PC-3 (cell line): ENCODE measurements at regions not wholly inside any gene's neighbourhood (a gene's known extent, or its start where the extent isn't known, plus 50 kb on each side); places are given as distances from the start of the nearest gene placed in this dataset.

Experiments used
- ATAC-seq: fragments of 200-7000 bp; cut with Tn5 transposase; 2 replicates; pipeline ENCODE4 v1.9.1; 2020; ENCODE audit warnings: mild to moderate bottlenecking, moderate library complexity
- BruUV-seq: library from RNA; stranded (reverse); fragments of 400-500 nt; replicated peaks from 2 replicates; lab custom pipeline; 2021; lab: Mats Ljungman, UMichigan
- CTCF ChIA-PET: fragments of 300-600 bp; sonication (Branson Sonifier 250); formaldehyde crosslinking; loops from one replicate; lab custom pipeline; 2022; ENCODE audit warnings: antibody characterized with exemption; lab: Charles Lee
- POLR2A ChIA-PET: fragments of 300-600 bp; sonication (Branson Sonifier 250); formaldehyde crosslinking; loops from one replicate; lab custom pipeline; 2022; ENCODE audit warnings: antibody characterized with exemption; ENCODE audit not compliant: unreplicated experiment; lab: Charles Lee
- DNase-seq: peaks from one replicate; pipeline ENCODE4 v3.0.0-alpha.2; 2015
- H2AFZ ChIP-seq: fragments of 300-600 bp; sonication (generic); 2 replicates; pipeline ENCODE4 v1.6.0; 2016; ENCODE audit warnings: antibody characterized with exemption, low read length
- H3F3A ChIP-seq: fragments of 300-600 bp; sonication (generic); one replicate; pipeline ENCODE4 v1.6.0; 2017; ENCODE audit warnings: antibody characterized with exemption, low read length, control low read depth, mild to moderate bottlenecking; ENCODE audit not compliant: unreplicated experiment
- H3K27ac ChIP-seq: fragments of 300-600 bp; sonication (generic); 2 replicates; pipeline ENCODE4 v1.5.1; 2016; ENCODE audit warnings: mild to moderate bottlenecking, low read length
- H3K27me3 ChIP-seq: fragments of 300-600 bp; sonication (generic); 2 replicates; pipeline ENCODE4 v1.6.1; 2016; ENCODE audit warnings: low read length, mixed read lengths
- H3K36me3 ChIP-seq: fragments of 300-600 bp; sonication (generic); 2 replicates; pipeline ENCODE4 v1.6.1; 2016; ENCODE audit warnings: low read depth, mixed run types, low read length, mixed read lengths
- H3K4me1 ChIP-seq: fragments of 300-600 bp; sonication (generic); 2 replicates; pipeline ENCODE4 v1.5.1; 2016; ENCODE audit warnings: low read length; ENCODE audit not compliant: insufficient read depth
- H3K4me2 ChIP-seq: fragments of 300-600 bp; sonication (generic); 2 replicates; pipeline ENCODE4 v1.6.0; 2016; ENCODE audit warnings: low read length
- H3K4me3 ChIP-seq: fragments of 300-600 bp; sonication (generic); 2 replicates; pipeline ENCODE4 v1.5.1; 2016; ENCODE audit warnings: mild to moderate bottlenecking, low read length, mixed read lengths
- H3K79me2 ChIP-seq: fragments of 300-600 bp; sonication (generic); 2 replicates; pipeline ENCODE4 v1.6.1; 2017; ENCODE audit warnings: low read length, mixed read lengths
- H3K9ac ChIP-seq: fragments of 300-600 bp; sonication (generic); 2 replicates; pipeline ENCODE4 v1.6.0; 2016; ENCODE audit warnings: mild to moderate bottlenecking, low read length
- H3K9me2 ChIP-seq: fragments of 300-600 bp; sonication (generic); replicated peaks from 2 replicates; pipeline ENCODE4 v1.6.1; 2016; ENCODE audit warnings: mixed run types, low read length, mixed read lengths
- H3K9me3 ChIP-seq: fragments of 300-600 bp; sonication (generic); 2 replicates; pipeline ENCODE4 v1.6.1; 2016; ENCODE audit warnings: low read length, mixed read lengths
- H4K20me1 ChIP-seq: fragments of 300-600 bp; sonication (generic); 2 replicates; pipeline ENCODE4 v1.6.1; 2016; ENCODE audit warnings: low read length, mixed read lengths
- EZH2 ChIP-seq: fragments of 300-600 bp; sonication (generic); IDR thresholded peaks from one replicate; pipeline ENCODE4 v1.6.1; 2017; ENCODE audit warnings: antibody characterized with exemption, mild to moderate bottlenecking, low read length; ENCODE audit not compliant: unreplicated experiment
- EZH2phosphoT487 ChIP-seq: fragments of 300-600 bp; sonication (generic); IDR thresholded peaks from 2 replicates; pipeline ENCODE4 v1.6.1; 2018; ENCODE audit warnings: mild to moderate bottlenecking, antibody characterized with exemption, low read length, borderline replicate concordance
- intact Hi-C: fragments of 100-400 bp; cut with micrococcal nuclease; formaldehyde crosslinking; loops from 2 replicates; pipeline ENCODE4 v1.9.0; 2023
- TF ChIP-seq, protein P1 (sequence below): fragments of 300-600 bp; sonication (generic); conservative IDR thresholded peaks from 2 replicates; pipeline ENCODE4 v1.5.1; 2017; ENCODE audit warnings: antibody characterized with exemption, low read depth, mild to moderate bottlenecking, low read length

DNA sequence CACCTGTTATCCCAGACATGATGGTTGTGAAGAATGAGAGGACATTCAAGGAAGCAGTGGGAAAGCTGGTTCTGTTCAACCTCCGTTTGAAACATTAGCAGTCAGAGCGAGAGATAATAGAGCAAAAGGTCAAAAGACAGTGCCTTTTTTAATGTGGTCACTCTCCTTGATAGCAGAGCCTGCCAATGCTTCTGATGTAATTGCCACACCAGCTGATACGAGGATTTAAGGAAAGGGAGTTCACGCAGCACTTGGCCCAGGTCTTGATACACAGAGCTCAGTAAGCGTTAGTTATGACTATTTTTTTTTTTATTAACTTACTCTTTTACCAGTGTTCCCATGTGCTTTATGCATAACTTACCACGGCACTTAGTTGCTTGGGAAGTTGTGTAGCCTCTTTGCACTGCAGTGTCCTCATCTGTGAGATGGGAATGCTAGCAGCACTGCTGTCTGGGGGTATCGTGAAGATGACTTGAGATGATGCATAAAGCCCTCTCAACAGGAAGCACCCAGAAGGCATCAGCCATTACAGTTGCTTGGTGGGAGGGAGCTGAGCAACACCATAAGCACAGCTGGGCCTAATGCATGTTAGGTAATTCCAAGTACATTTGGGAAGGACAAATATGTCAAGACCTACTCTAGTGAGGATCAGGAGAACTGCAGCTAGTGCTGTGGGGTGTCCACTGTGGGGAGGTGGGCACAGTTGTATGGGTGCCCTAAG, 123.3 kb upstream of the RASGRP1 start:
- no peaks in the 10 kb centered on the region for H3K79me2 ChIP-seq
- H3K27me3 ChIP-seq: no peaks in the 10 kb centered on the region
- no peaks in the 10 kb centered on the region for H3K9me3 ChIP-seq
- no peak overlapping the region for H3K4me2 ChIP-seq
- no peaks in the 10 kb centered on the region for H3K9me2 ChIP-seq
- H3K9ac ChIP-seq: no peak overlapping the region
- no peak overlapping the region for H3K4me3 ChIP-seq
- no TSS peak for BruUV-seq
- ChIA-PET CTCF (interaction anchor here (1.2 kb wide), 1 partner anchor 12 kb away, joined by 4 read pairs; no protein-coding TSS in a partner anchor), POLR2A (interaction anchor here (0.6 kb wide), 1 partner anchor 260 kb away, joined by 3 read pairs; no protein-coding TSS in a partner anchor)
- H3K4me1 ChIP-seq: peaks cover 6% of the 10 kb centered on the region
- no peak overlapping the region for H2AFZ ChIP-seq
- H3F3A ChIP-seq: no peaks in the 10 kb centered on the region
- H3K36me3 ChIP-seq: no peaks in the 10 kb centered on the region
- intact Hi-C loops: no loop called here
- no peaks in the 10 kb centered on the region for H4K20me1 ChIP-seq
- no peak for TF ChIP-seq EZH2phosphoT487
- TF ChIP-seq, protein P1, sequence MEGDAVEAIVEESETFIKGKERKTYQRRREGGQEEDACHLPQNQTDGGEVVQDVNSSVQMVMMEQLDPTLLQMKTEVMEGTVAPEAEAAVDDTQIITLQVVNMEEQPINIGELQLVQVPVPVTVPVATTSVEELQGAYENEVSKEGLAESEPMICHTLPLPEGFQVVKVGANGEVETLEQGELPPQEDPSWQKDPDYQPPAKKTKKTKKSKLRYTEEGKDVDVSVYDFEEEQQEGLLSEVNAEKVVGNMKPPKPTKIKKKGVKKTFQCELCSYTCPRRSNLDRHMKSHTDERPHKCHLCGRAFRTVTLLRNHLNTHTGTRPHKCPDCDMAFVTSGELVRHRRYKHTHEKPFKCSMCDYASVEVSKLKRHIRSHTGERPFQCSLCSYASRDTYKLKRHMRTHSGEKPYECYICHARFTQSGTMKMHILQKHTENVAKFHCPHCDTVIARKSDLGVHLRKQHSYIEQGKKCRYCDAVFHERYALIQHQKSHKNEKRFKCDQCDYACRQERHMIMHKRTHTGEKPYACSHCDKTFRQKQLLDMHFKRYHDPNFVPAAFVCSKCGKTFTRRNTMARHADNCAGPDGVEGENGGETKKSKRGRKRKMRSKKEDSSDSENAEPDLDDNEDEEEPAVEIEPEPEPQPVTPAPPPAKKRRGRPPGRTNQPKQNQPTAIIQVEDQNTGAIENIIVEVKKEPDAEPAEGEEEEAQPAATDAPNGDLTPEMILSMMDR: no peak
- no peak overlapping the region for H3K27ac ChIP-seq
- ATAC-seq (no peak), DNase-seq (no peak)

DNA sequence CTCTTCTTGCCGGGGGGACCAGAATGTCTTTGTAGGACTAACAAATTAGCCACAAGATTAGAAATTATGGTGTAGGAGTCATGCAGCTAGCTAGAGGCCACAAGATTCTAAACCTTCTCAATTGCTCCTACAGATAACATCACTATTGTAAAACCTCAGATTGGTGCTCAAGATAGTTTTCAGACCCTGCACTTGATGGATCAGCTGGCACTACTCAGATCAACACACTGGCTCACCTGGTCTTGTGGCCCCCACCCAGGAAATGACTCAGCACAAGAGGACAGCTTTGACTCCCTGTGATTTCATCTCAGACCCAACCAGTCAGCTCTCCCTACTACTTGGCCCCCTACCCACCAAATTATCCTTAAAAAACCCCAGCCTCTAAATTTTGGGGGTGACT, 124.1 kb upstream of the RASGRP1 start:
- Histone ChIP-seq H2AFZ (no peak overlapping the region), H3K9me3 (no peaks in the 10 kb centered on the region), H3K27me3 (no peaks in the 10 kb centered on the region), H4K20me1 (no peaks in the 10 kb centered on the region), H3F3A (no peaks in the 10 kb centered on the region), H3K79me2 (no peaks in the 10 kb centered on the region), H3K4me3 (no peak overlapping the region), H3K36me3 (no peaks in the 10 kb centered on the region), H3K4me1 (peaks cover 6% of the 10 kb centered on the region), H3K9me2 (no peaks in the 10 kb centered on the region), H3K4me2 (no peak overlapping the region), H3K9ac (no peak overlapping the region), H3K27ac (no peak overlapping the region)
- no TSS peak for BruUV-seq
- TF ChIP-seq, protein P1: no peak
- no peak for TF ChIP-seq EZH2phosphoT487
- TF ChIP-seq EZH2: no peak
- ChIA-PET CTCF (interaction anchor here (1.2 kb wide), 1 partner anchor 11 kb away, joined by 4 read pairs; no protein-coding TSS in a partner anchor), POLR2A (no interaction called here)
- intact Hi-C loops: no loop called here
- ATAC-seq (no peak), DNase-seq (peak; percentile 32)

DNA sequence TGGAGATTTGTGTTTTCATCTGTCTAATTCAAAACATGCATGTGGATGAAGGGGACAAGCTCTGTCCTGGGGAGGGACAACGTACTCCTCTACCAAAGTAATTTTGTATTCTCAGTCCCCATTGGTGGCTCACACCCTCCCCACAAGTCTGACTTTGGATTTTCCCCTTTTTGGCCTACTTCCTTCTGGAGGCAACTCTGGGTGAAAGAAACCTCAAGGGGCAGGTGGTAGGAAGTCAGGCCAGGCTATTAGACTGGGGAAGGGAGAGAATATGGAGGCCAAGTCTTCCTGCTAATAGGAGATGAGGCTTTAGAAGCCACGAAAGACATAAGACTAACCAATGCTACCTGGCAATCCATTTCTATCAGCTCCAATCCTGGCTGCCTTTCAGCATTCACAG, 124.9 kb upstream of the RASGRP1 start:
- Histone ChIP-seq H4K20me1 (no peaks in the 10 kb centered on the region), H3K9me3 (no peaks in the 10 kb centered on the region), H3K9ac (no peak overlapping the region), H3K27me3 (no peaks in the 10 kb centered on the region), H2AFZ (no peak overlapping the region), H3K27ac (no peak overlapping the region), H3K9me2 (no peaks in the 10 kb centered on the region), H3K4me3 (no peak overlapping the region), H3K4me2 (no peak overlapping the region), H3F3A (no peaks in the 10 kb centered on the region), H3K4me1 (peaks cover 6% of the 10 kb centered on the region), H3K36me3 (no peaks in the 10 kb centered on the region), H3K79me2 (no peaks in the 10 kb centered on the region)
- no peak for DNase-seq
- TF ChIP-seq EZH2: no peak
- TF ChIP-seq, protein P1: no peak
- TF ChIP-seq EZH2phosphoT487: no peak
- no TSS peak for BruUV-seq
- intact Hi-C loops: no loop called here
- ChIA-PET CTCF (interaction anchor here (1.6 to 1.8 kb wide), 2 partner anchors 126 to 249 kb away, joined by 6 to 11 read pairs; partner anchors contain the start of gene RASGRP1), POLR2A (no interaction called here)
- no peak for ATAC-seq
